ENCODE measurements at regions not wholly inside any gene's neighbourhood (a gene's known extent, or its start where the extent isn't known, plus 50 kb on each side); places are given as distances from the start of the nearest gene placed in this dataset.
"Not testable (repeated sequence)": the region's sequence is repeated elsewhere in the genome, so short reads cannot be mapped to it uniquely, and the experiment has no call there.

DNA sequence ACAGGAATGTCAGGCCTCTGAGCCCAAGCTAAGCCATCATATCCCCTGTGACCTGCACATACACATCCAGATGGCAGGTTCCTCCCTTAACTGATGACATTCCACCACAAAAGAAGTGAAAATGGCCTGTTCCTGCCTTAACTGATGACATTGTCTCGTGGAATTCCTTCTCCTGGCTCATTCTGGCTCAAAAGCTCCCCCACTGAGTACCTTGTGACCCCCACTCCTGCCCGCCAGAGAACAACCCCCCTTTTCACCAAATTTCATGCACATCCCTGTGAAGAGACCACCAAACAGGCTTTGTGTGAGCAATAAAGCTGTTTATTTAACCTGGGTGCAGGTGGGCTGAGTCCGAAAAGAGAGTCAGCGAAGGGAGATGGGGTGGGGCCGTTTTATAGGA is 447.4 kb downstream of the FGF13 start:
- not testable (repeated sequence) for TF ChIP-seq CTCF (conservative IDR thresholded peaks at IDR 0.05); EZH2 (IDR thresholded peaks at IDR 0.05; ENCODE audit: low read depth)

All from PC-9 (cell line).